GM12878 (cell line): ENCODE measurements at regions not wholly inside any gene's neighbourhood (a gene's known extent, or its start where the extent isn't known, plus 50 kb on each side); places are given as distances from the start of the nearest gene placed in this dataset.

Experiments
- ATAC-seq: fragments of 200-7000 bp; cut with Tn5 transposase; 3 replicates; pipeline ENCODE4 v1.9.1; 2020; ENCODE audit warnings: mild to moderate bottlenecking, moderate library complexity
- BruUV-seq: library from RNA; stranded (reverse); fragments of 400-500 nt; replicated peaks from 2 replicates; lab custom pipeline; 2021; lab: Mats Ljungman, UMichigan
- CTCF ChIA-PET: fragments of 300-600 bp; sonication (Branson Sonifier 250); formaldehyde crosslinking; extraction: SDS; loops from one replicate; lab custom pipeline; 2021; ENCODE audit warnings: inconsistent platforms; lab: Yijun Ruan, JAX
- POLR2A ChIA-PET: fragments of 350-600 bp; formaldehyde crosslinking; extraction: SDS; loops from one replicate; lab custom pipeline; 2021; ENCODE audit warnings: inconsistent platforms; lab: Charles Lee
- RAD21 ChIA-PET: fragments of 300-600 bp; sonication (Branson Sonifier 250); formaldehyde crosslinking; loops from one replicate; lab custom pipeline; 2023; ENCODE audit warnings: antibody characterized with exemption; ENCODE audit not compliant: unreplicated experiment; lab: Charles Lee
- SMC1A ChIA-PET: fragments of 300-600 bp; sonication (Branson Sonifier 250); formaldehyde crosslinking; loops from one replicate; lab custom pipeline; 2023; ENCODE audit not compliant: unreplicated experiment, uncharacterized antibody; lab: Charles Lee
- DNase-seq: peaks from one replicate; pipeline ENCODE4 v3.0.0-alpha.2; 2011; ENCODE audit warnings: low read depth, low spot score
- FAIRE-seq: peaks from 3 replicates; lab custom pipeline; 2011; peaks lifted over from hg19 to GRCh38; lab: Jason Lieb, UNC
- H2AFZ ChIP-seq: 2 replicates; pipeline ENCODE4 v1.6.0; 2011; ENCODE audit warnings: low read depth, low read length, control low read depth; ENCODE audit not compliant: control insufficient read depth
- H3K27ac ChIP-seq: 2 replicates; pipeline ENCODE4 v1.5.1; 2011; ENCODE audit warnings: control low read depth; ENCODE audit not compliant: control insufficient read depth, insufficient read depth
- H3K27me3 ChIP-seq, 2 experiments: replicated peaks in 1 of 2; 2 replicates each; pipeline versions ENCODE4 v1.6.0 to v1.6.1; 2011; ENCODE audit warnings: low read length in 1 of 2; ENCODE audit not compliant: control insufficient read depth in 2 of 2, insufficient read depth in 2 of 2
- H3K36me3 ChIP-seq, 2 experiments: 2 replicates each; pipeline ENCODE4 v1.5.1; 2011; ENCODE audit warnings: low read length in 1 of 2; ENCODE audit not compliant: control insufficient read depth in 2 of 2, insufficient read depth in 2 of 2
- H3K4me1 ChIP-seq: 2 replicates; pipeline ENCODE4 v1.6.1; 2011; ENCODE audit warnings: mild to moderate bottlenecking, low read length, moderate library complexity, mixed read lengths; ENCODE audit not compliant: control insufficient read depth, insufficient read depth
- H3K4me2 ChIP-seq: 2 replicates; pipeline ENCODE4 v1.6.0; 2011; ENCODE audit warnings: control low read depth; ENCODE audit not compliant: control insufficient read depth, insufficient read depth
- H3K4me3 ChIP-seq: fragments of 200-600 bp; sonication (generic); 2 replicates; pipeline ENCODE4 v1.5.1; 2016
- H3K79me2 ChIP-seq: 2 replicates; pipeline ENCODE4 v1.6.0; 2011; ENCODE audit warnings: low read length; ENCODE audit not compliant: control insufficient read depth, insufficient read depth
- H3K9ac ChIP-seq: 2 replicates; pipeline ENCODE4 v1.8.0; 2011; ENCODE audit warnings: low read length, control low read depth, mixed read lengths; ENCODE audit not compliant: control insufficient read depth, insufficient read depth
- H3K9me3 ChIP-seq: replicated peaks from 3 replicates; pipeline ENCODE4 v1.5.1; 2011; ENCODE audit warnings: mild to moderate bottlenecking, low read length; ENCODE audit not compliant: control insufficient read depth, insufficient read depth
- H4K20me1 ChIP-seq: 2 replicates; pipeline ENCODE4 v1.6.0; 2011; ENCODE audit not compliant: control insufficient read depth, insufficient read depth
- BRCA1 ChIP-seq: IDR thresholded peaks from 2 replicates; pipeline ENCODE4 v1.6.1; 2011; ENCODE audit warnings: low read depth, low read length, improper control_type of control experiment
- EP300 ChIP-seq, 2 experiments: fragments of 150-350 bp in 1 of 2; IDR thresholded peaks; 2 replicates each; pipeline ENCODE4 v1.6.1; 2011 to 2012; ENCODE audit warnings: low read depth in 2 of 2, low read length in 2 of 2, borderline replicate concordance in 1 of 2, improper control_type of control experiment in 1 of 2, inconsistent platforms in 1 of 2; ENCODE audit not compliant: control insufficient read depth in 1 of 2
- EZH2 ChIP-seq: IDR thresholded peaks from 2 replicates; pipeline ENCODE4 v1.6.1; 2012; ENCODE audit warnings: low read depth, mild to moderate bottlenecking, control low read depth, inconsistent platforms, low read length, borderline replicate concordance; ENCODE audit not compliant: control insufficient read depth
- GATAD2B ChIP-seq: fragments of 450-650 bp; conservative IDR thresholded peaks from 2 replicates; pipeline ENCODE4 v1.6.1; 2017; ENCODE audit warnings: low read depth, mild to moderate bottlenecking, moderate library complexity
- HDAC6 ChIP-seq: fragments of 200-600 bp; sonication (generic); IDR thresholded peaks from one replicate; pipeline ENCODE4 v1.8.0; 2017; ENCODE audit warnings: antibody characterized with exemption; ENCODE audit not compliant: unreplicated experiment
- IRF5 ChIP-seq: fragments of 450-650 bp; IDR thresholded peaks from 2 replicates; pipeline ENCODE4 v1.6.1; 2017; ENCODE audit warnings: borderline replicate concordance
- JUNB ChIP-seq: IDR thresholded peaks from 2 replicates; pipeline ENCODE4 v1.6.1; 2016; ENCODE audit warnings: antibody characterized with exemption, mild to moderate bottlenecking
- POLR2A ChIP-seq: IDR thresholded peaks from 2 replicates; pipeline ENCODE4 v1.6.1; 2011; ENCODE audit warnings: low read depth, mild to moderate bottlenecking, low read length
- POLR2AphosphoS5 ChIP-seq: IDR thresholded peaks from 2 replicates; pipeline ENCODE4 v1.6.1; 2011; ENCODE audit warnings: mild to moderate bottlenecking, low read length, inconsistent platforms
- SMC3 ChIP-seq: IDR thresholded peaks from 2 replicates; pipeline ENCODE4 v1.6.1; 2011; ENCODE audit warnings: low read length, improper control_type of control experiment, borderline replicate concordance
- SP1 ChIP-seq: IDR thresholded peaks from one replicate; pipeline ENCODE4 v1.6.1; 2011; ENCODE audit warnings: low read depth, low read length
- SRF ChIP-seq, 2 experiments: IDR thresholded peaks; 2 replicates each; pipeline ENCODE4 v1.6.1; 2011; ENCODE audit warnings: low read depth in 2 of 2, low read length in 2 of 2, mild to moderate bottlenecking in 1 of 2, moderate library complexity in 1 of 2
- STAT1 ChIP-seq: fragments of 450-650 bp; conservative IDR thresholded peaks from 2 replicates; pipeline ENCODE4 v1.6.1; 2014; ENCODE audit warnings: antibody characterized with exemption, mild to moderate bottlenecking
- TCF3 ChIP-seq: IDR thresholded peaks from 2 replicates; pipeline ENCODE4 v1.6.1; 2012; ENCODE audit warnings: low read depth, mild to moderate bottlenecking, low read length, borderline replicate concordance; ENCODE audit not compliant: insufficient read depth
- ZBTB33 ChIP-seq: fragments of 450-650 bp; IDR thresholded peaks from 2 replicates; pipeline ENCODE4 v1.6.1; 2017; ENCODE audit warnings: mild to moderate bottlenecking
- ZNF217 ChIP-seq: fragments of 450-650 bp; IDR thresholded peaks from 2 replicates; pipeline ENCODE4 v1.6.1; 2017; ENCODE audit warnings: antibody characterized with exemption, mild to moderate bottlenecking
- WGBS: methylation state at CpG from one replicate; pipeline ENCODE4 v1.1.6; 2016; ENCODE audit warnings: low lambda C conversion rate; ENCODE audit not compliant: insufficient replicate concordance, insufficient coverage; ENCODE audit errors: missing lambda C conversion rate; 5-methylcytosine and 5-hydroxymethylcytosine counted together
- in situ Hi-C: fragments of 300-500 bp; cut with MboI; formaldehyde crosslinking; loops from 9 replicates; pipeline ENCODE4 v1.14.3; 2018; ENCODE audit warnings: mixed read lengths
- intact Hi-C: fragments of 100-400 bp; cut with micrococcal nuclease; formaldehyde crosslinking; loops from one replicate; pipeline ENCODE4 v1.14.2; 2022; ENCODE audit not compliant: unreplicated experiment

GRCh38 chr20:60729135-60729900, 522.7 kb upstream of the CDH4 start:
- no peaks in the 10 kb centered on the region for H3K4me1 ChIP-seq
- H3K79me2 ChIP-seq, result no peaks in the 10 kb centered on the region
- no peak overlapping the region for H2AFZ ChIP-seq
- H3K27ac ChIP-seq, result no peak overlapping the region
- no peak for ATAC-seq
- CTCF ChIA-PET, result no interaction called here
- no peaks in the 10 kb centered on the region for H4K20me1 ChIP-seq
- WGBS, result 21% methylated on average over 7 of the region's 7 CpGs
- BruUV-seq, result no TSS peak
- SMC1A ChIA-PET, result no interaction called here
- H3K4me3 ChIP-seq, result no peak overlapping the region
- DNase-seq, result no peak
- no peak overlapping the region for H3K9ac ChIP-seq
- FAIRE-seq, result no peak
- no peaks in the 10 kb centered on the region for H3K9me3 ChIP-seq
- H3K36me3 ChIP-seq, result no peaks in the 10 kb centered on the region
- TF ChIP-seq GATAD2B, result no peak
- no peak for TF ChIP-seq ZNF217
- TF ChIP-seq BRCA1, result no peak
- no peak for TF ChIP-seq POLR2A
- TF ChIP-seq STAT1, result no peak
- no peak for TF ChIP-seq HDAC6
- no peak for TF ChIP-seq EZH2
- TF ChIP-seq SMC3, result no peak
- H3K27me3 ChIP-seq, result no peaks in the 10 kb centered on the region
- intact Hi-C loops, result no loop called here
- RAD21 ChIA-PET, result no interaction called here
- H3K4me2 ChIP-seq, result no peak overlapping the region
- in situ Hi-C loops, result no loop called here
- POLR2A ChIA-PET, result no interaction called here

GRCh38 chr20:60732322-60732721, 519.7 kb upstream of the CDH4 start:
- Histone ChIP-seq H3K27ac (no peak overlapping the region), H2AFZ (no peak overlapping the region), H3K4me2 (no peak overlapping the region), H3K9me3 (no peaks in the 10 kb centered on the region), H3K4me1 (no peaks in the 10 kb centered on the region), H3K9ac (no peak overlapping the region), H3K79me2 (no peaks in the 10 kb centered on the region), H4K20me1 (no peaks in the 10 kb centered on the region), H3K27me3 (no peaks in the 10 kb centered on the region), H3K36me3 (no peaks in the 10 kb centered on the region), H3K4me3 (no peak overlapping the region)
- DNase-seq, result no peak
- WGBS, result 0% methylated on average over 3 of the region's 3 CpGs
- ChIA-PET CTCF (interaction anchor here (0.6 kb wide), 1 partner anchor 782 kb away, joined by 3 read pairs; no protein-coding TSS in a partner anchor), RAD21 (no interaction called here), SMC1A (no interaction called here), POLR2A (no interaction called here)
- BruUV-seq, result no TSS peak
- no peak for ATAC-seq
- no peak for FAIRE-seq
- intact Hi-C loops (no loop called here), in situ Hi-C loops (no loop called here)
- TF ChIP-seq POLR2AphosphoS5 (no peak), SP1 (no peak), ZNF217 (no peak), SRF (IDR thresholded peaks at IDR 0.05; ENCODE audit: low read depth in 2 of 2, low read length in 2 of 2) (no peak), ZBTB33 (no peak), EP300 (IDR thresholded peaks at IDR 0.05; ENCODE audit: borderline replicate concordance in 1 of 2, control insufficient read depth in 1 of 2, low read depth in 2 of 2, low read length in 2 of 2) (no peak), TCF3 (no peak), IRF5 (no peak), JUNB (no peak)
